HG03045 (cell line): ENCODE measurements at regions not wholly inside any gene's neighbourhood (a gene's known extent, or its start where the extent isn't known, plus 50 kb on each side); places are given as distances from the start of the nearest gene placed in this dataset.

Experiments
- ATAC-seq: cut with Tn5 transposase; IDR thresholded peaks from one replicate; pipeline ENCODE4 v1.9.1; 2021; ENCODE audit warnings: mild to moderate bottlenecking, moderate library complexity; ENCODE audit not compliant: unreplicated experiment

DNA sequence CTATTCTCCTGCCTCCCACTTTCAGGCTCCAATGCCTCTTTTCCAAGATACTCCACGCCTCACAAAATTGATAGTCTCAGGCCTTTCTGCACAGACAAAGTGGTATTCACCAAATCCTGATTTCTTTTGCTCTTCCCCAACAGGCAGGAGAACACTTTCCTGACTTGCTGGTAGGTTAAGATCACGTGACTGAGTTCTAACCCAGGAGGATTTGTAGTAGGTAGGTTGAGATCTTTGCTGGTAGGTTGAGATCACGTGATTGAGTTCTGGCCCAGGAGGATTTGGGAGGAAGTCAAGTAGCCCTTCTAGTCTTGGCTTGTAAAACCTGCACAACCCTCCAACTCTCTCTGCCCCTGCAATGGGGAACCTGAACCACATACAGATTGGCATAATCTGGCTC lies 741.5 kb downstream of the TYW1 start:
- ATAC-seq: no peak

GRCh38 chr7:67738958-67739357 lies 742.3 kb downstream of the TYW1 start:
- ATAC-seq: no peak

GRCh38 chr7:67743501-67743900 lies 746.9 kb downstream of the TYW1 start:
- ATAC-seq: no peak

GRCh38 chr7:67752227-67752626 lies 755.6 kb downstream of the TYW1 start:
- ATAC-seq: no peak

- ATAC-seq: no peak
These were observed 757.3 kb downstream of the TYW1 start for GRCh38 chr7:67753891-67754290.

GRCh38 chr7:67754651-67755050 lies 758.0 kb downstream of the TYW1 start:
- ATAC-seq: no peak

- no peak for ATAC-seq
These were observed 761.9 kb downstream of the TYW1 start for GRCh38 chr7:67758551-67758950.

DNA sequence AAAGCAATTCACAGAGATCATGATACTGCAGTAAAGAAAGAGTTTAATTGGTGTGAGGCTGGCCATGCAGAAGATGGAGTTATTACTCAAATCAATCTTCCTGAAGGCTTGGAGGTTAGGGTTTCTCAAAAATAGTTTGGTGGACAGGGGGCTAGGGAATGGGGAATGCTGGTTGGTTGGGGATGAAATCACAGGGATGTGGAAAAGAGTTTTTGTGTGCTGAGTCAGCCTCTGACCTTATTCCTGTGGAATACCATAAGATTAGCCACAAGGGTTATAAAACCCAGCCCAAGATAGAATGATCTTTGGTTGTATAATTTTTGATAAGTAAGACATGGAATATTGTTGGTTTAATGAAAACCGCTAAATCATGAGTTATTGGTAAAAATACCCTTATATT lies 764.3 kb downstream of the TYW1 start:
- ATAC-seq: no peak

GRCh38 chr7:67762516-67762915 lies 765.9 kb downstream of the TYW1 start:
- no peak for ATAC-seq

GRCh38 chr7:67764289-67764688 lies 767.7 kb downstream of the TYW1 start:
- no peak for ATAC-seq

DNA sequence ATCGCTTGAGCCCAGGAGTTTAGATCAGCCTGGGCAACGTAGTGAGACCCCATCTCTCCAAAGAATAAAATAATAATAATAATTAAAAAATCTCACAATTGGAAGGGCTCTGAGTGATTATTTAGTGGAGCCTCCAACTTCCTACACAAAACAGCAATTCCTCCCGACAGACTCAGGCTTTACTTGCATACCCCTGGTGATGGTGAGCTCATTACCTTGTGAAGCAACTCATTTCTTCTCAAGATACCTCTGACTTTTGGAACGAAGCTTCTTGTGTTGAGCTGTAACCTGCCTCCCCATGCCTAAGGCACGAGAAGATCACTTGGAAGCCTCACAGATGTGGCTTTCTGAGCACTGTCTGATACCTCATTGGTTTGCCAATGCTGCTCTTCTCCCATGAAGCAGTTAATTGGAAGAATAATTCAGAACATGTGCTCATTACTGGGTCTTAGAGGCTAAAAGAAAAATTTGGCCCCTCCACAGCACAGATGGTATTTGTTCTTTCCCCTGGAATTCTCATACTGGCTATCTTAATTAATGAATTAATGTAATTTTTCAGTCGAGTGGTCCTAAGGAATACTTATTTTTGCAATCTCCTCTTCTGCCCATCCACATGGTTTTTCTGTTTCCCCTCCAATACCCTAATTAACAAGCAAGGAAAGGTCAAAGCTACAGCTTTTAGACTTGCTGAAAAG lies 769.0 kb downstream of the TYW1 start:
- ATAC-seq: no peak

GRCh38 chr7:67766906-67767410 lies 770.3 kb downstream of the TYW1 start:
- no peak for ATAC-seq

- no peak for ATAC-seq
These were observed 775.4 kb downstream of the TYW1 start for GRCh38 chr7:67771846-67772605.

DNA sequence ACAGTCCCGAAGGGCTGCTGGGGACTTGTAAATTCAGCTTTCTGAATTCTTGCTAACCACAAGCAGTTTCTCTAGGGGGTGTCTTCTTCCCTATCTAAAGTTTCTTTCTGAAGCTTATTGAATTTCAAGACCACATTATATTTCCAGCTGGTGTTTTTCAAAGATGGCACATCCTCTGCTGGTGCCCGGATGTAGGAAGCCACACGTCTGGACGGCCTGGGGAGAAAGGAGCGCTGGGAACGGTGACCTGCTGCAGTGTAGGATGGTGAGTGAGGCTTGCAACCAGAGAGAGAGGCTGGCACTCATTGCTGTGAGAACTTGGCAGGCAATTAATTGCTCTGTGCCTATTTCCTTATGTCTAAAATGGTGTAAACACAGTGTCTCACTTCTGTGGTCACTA lies 776.4 kb downstream of the TYW1 start:
- ATAC-seq: no peak

GRCh38 chr7:67777119-67777518 lies 780.5 kb downstream of the TYW1 start:
- ATAC-seq: no peak

GRCh38 chr7:67781841-67782240 lies 785.2 kb downstream of the TYW1 start:
- ATAC-seq: no peak

DNA sequence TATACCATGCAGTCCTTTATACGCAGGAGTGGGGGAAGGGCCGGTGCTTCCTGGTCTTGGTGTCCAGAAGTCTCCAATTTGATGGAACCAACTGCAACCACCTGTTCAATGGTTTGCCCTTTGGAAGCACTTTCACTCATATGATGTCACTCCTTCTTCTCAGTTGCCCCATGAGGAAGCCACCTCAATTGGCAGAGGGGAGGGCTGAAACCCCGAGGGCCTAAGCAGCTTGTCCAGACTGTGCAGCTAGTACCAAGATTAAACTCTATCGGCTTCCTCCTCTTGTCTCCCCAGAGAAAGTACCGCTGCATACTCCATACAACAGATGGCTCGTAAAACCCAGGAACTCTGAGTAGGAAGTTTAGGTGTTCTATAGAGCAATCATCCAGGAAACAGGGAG lies 789.4 kb downstream of the TYW1 start:
- no peak for ATAC-seq

DNA sequence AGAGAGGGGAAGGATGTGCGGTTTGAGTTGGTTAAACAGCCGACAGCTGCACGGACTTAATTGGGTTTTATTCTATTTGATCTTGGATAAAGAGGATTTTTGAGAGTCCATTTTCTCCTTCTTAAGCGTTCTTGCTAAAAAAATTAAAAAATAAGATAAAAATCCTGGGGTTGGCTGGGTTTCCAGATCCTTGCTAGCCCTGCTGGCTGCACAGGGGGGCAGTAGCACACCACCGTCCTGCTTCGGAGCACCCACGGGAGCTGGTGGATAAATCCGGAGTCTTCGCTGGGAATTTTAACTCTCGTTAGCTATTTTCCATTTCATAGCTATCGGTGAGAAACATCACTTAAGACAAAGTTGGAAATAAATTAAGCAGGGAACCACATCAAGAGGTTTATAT lies 792.0 kb downstream of the TYW1 start:
- no peak for ATAC-seq

DNA sequence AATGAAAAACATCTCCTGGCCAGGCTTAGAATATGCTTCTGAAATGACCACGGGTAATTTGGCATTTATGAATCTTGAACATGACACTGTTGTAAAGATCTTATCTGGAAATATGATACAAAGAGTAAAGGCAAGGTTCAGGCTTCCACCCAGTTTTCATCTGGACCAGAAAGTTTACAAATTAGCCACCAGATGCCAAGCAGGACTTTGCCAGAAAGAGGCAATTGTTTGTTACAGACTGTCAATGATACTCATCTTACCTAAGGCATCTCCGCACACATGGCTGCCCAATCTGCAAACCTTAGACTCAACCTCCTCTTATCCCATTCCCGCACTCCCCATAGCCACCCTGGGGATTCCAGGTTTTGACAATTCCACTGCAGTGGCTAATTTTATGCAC lies 795.3 kb downstream of the TYW1 start:
- no peak for ATAC-seq

GRCh38 chr7:67794544-67794943 lies 797.9 kb downstream of the TYW1 start:
- ATAC-seq: no peak

DNA sequence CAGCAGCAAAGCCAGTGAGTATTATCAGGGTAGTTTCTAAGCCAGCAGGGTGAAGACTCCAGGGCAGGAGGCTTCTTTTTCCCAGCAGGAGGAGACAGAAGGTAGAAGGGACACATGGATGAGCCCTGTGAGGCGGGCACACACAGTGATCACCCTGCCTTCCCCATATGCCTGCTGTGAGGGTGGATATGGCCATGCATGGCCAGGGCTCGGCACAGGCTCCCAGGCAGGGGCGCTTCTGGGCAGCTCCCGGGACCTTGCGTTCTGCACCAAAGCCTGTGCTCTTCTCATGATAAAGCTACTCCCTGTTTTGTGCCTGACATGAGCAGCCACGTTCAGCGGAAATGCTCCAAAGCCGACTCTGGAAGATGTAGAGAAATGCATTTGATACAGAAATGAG lies 807.2 kb downstream of the TYW1 start:
- ATAC-seq: no peak

DNA sequence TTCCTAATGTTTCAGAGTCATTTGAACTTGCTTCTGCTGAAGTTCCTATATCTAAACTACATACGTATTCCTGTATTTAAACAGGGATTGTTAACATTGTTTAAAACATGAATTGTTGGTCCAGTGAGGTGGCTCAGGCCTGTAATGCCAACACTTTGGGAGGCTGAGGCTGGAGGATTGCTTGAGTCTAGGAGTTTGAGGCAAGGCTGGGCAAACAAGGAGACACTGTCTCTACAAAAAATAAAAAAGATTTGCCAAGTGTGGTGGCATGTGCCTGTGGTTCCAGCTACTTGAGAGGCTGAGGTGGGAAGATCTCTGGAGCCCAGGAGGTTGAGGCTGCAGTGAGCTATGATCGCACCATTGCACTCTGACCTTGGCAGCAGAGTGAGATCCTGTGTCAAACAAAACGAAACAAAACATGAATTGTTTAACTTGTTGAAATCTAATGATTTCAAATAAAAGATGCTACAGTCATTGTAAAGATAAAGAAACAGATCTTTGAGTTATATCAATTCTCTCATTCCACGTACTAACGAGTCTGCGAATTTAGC lies 809.4 kb downstream of the TYW1 start:
- no peak for ATAC-seq
